ENCODE measurements at regions not wholly inside any gene's neighbourhood (a gene's known extent, or its start where the extent isn't known, plus 50 kb on each side); places are given as distances from the start of the nearest gene placed in this dataset.
"Not testable (repeated sequence)": the region's sequence is repeated elsewhere in the genome, so short reads cannot be mapped to it uniquely, and the experiment has no call there.

- DNase-seq (ENCODE audit: low spot score), result not testable (repeated sequence)
Observed at GRCh38 chr10:42187501-42188195, 450.7 kb downstream of the ZNF33B start.

GRCh38 chr10:42177793-42178689 is 460.3 kb downstream of the ZNF33B start:
- not testable (repeated sequence) for DNase-seq (ENCODE audit: low spot score)

- DNase-seq (ENCODE audit: low spot score), result no peak
Observed at GRCh38 chr10:42177077-42177792, 461.1 kb downstream of the ZNF33B start.

- DNase-seq (ENCODE audit: low spot score), result no peak
Observed at GRCh38 chr10:42150428-42151061, 487.8 kb downstream of the ZNF33B start.

GRCh38 chr10:42149722-42150427 is 488.5 kb downstream of the ZNF33B start:
- DNase-seq (ENCODE audit: low spot score), result no peak

- no peak for DNase-seq (ENCODE audit: low spot score)
Observed at GRCh38 chr10:42149027-42149700, 489.2 kb downstream of the ZNF33B start.

GRCh38 chr10:42146165-42146564 is 492.2 kb downstream of the ZNF33B start:
- not testable (repeated sequence) for DNase-seq (ENCODE audit: low spot score)

- not testable (repeated sequence) for DNase-seq (ENCODE audit: low spot score)
Observed at GRCh38 chr10:42138023-42138422, 500.3 kb downstream of the ZNF33B start.

- DNase-seq (ENCODE audit: low spot score), result no peak
Observed at GRCh38 chr10:42113158-42113450, 525.3 kb downstream of the ZNF33B start.

GRCh38 chr10:42112331-42113157 is 525.8 kb downstream of the ZNF33B start:
- DNase-seq (ENCODE audit: low spot score), result no peak

GRCh38 chr10:42111661-42112330 is 526.6 kb downstream of the ZNF33B start:
- DNase-seq (ENCODE audit: low spot score), result no peak

- DNase-seq (ENCODE audit: low spot score), result no peak
Observed at GRCh38 chr10:42111076-42111475, 527.3 kb downstream of the ZNF33B start.
